ENCODE measurements at regions not wholly inside any gene's neighbourhood (a gene's known extent, or its start where the extent isn't known, plus 50 kb on each side); places are given as distances from the start of the nearest gene placed in this dataset.

DNA sequence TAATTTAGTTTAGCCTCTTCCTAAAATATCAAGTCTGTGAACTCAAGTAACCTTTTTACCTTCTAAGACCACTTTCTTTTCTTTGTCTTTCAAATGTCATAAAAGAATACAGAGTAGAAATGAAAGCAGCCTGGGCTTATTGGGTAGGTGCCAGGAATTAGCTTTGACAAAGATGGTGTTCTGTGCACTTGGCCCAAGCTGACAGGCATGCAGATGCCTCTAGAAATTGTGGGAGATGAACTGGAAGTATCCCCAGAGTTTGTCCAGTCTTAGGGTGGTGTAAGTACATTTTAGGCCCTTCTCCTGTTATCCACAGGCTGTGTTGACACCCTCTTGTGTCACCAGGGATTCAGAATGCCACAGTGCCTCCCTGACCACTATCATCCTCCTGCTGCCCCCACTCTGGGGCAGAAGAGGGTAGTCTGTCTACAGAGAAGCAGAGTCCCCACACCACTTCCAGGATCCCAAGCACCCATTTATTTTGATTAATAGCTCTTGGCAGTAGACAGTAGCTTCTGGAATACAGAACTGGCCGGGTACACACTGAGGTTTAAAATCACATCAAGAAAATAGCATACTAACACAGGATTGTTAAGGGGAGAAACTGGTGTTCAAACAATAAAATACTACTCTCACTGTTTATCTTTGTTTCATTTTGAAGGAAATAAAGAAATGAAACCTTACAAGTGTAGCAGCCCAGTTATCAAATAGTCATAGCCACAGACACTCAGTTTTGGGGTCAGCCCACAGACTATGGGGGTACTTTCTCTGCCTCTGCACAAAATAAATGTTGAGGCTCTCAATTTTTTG is 343.2 kb downstream of the KCNRG start:
- no peak for DNase-seq (ENCODE audit: low read depth)

- DNase-seq (ENCODE audit: low read depth): no peak
Observed at GRCh38 chr13:50359041-50359367, 343.8 kb downstream of the KCNRG start.

DNA sequence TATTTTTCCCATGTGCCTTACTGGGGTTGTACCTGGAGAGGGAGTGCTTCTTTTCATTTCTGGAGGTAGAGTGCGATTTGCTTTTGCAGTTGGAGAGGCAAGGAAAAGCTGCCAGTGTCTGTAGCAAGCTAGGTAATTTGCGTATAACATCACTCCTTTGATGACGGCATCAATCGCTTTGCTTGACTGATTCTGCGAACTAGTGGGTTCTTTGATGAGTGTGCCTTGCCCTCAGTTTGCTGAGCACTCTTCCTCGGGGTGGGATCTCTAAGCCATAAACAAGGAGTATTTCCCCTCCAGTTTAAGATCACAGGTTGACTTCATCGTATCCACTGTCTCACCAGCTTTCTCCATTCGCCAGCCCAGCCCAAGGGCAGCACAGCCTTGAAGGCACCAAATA is 344.5 kb downstream of the KCNRG start:
- no peak for DNase-seq (ENCODE audit: low read depth)

- no peak for DNase-seq (ENCODE audit: low read depth)
Observed at GRCh38 chr13:50360637-50361036, 345.4 kb downstream of the KCNRG start.

DNA sequence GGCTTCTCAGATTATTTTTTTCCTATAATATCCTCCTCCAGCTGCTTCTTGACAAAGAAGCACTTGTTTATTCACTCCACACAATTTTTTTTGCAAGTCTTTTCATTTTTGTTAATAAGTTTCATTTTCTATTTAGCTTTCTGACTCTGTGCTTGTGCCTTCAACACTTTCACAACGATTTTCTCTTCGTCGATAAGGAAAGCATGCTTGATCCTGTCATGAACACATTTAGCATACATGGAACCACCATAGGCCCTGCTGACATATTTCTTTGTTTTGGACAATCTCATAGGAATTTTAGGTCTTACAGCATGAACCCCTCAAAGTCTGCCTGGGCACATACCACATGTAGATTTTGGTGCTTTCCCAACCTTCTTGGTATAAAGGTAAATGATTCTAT is 346.0 kb downstream of the KCNRG start:
- no peak for DNase-seq (ENCODE audit: low read depth)

GRCh38 chr13:50365408-50366391 is 350.5 kb downstream of the KCNRG start:
- no peak for DNase-seq (ENCODE audit: low read depth)

- DNase-seq (ENCODE audit: low read depth): no peak
Observed at GRCh38 chr13:50366488-50367174, 351.4 kb downstream of the KCNRG start.

- no peak for DNase-seq (ENCODE audit: low read depth)
Observed at GRCh38 chr13:50369646-50370045, 354.4 kb downstream of the KCNRG start.

DNA sequence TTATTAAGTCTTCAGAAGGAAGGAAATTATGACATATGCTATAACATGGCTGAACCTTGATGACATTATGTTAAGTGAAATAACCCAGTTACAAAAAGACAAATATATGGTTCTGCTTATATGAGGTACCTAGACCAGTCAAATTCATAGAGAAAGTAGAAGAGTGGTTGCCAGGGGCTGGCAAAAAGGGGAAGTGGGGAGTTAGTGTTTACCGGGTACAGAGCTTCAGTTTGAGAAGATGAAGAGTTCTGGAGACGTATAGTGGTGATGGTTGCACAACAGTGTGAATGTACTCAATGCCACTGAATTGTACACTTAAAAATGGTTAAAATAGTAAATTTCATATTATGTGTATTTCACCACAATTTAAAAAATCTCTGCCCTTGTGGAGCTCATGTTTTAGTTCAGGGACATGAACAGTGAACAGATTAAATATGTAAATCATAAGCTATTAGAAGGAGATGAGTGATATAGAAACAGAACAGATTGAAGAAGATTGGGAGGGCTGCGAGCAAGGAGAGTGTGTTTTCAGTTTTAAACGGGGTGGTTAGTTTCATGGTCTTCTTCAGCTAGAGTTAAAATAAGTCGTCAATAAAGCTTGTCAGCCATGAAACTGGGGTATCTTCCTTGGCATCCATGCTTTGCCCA is 355.2 kb downstream of the KCNRG start:
- no peak for DNase-seq (ENCODE audit: low read depth)

- DNase-seq (ENCODE audit: low read depth): no peak
Observed at GRCh38 chr13:50374517-50374916, 359.3 kb downstream of the KCNRG start.

GRCh38 chr13:50375792-50376191 is 360.5 kb downstream of the KCNRG start:
- no peak for DNase-seq (ENCODE audit: low read depth)

DNA sequence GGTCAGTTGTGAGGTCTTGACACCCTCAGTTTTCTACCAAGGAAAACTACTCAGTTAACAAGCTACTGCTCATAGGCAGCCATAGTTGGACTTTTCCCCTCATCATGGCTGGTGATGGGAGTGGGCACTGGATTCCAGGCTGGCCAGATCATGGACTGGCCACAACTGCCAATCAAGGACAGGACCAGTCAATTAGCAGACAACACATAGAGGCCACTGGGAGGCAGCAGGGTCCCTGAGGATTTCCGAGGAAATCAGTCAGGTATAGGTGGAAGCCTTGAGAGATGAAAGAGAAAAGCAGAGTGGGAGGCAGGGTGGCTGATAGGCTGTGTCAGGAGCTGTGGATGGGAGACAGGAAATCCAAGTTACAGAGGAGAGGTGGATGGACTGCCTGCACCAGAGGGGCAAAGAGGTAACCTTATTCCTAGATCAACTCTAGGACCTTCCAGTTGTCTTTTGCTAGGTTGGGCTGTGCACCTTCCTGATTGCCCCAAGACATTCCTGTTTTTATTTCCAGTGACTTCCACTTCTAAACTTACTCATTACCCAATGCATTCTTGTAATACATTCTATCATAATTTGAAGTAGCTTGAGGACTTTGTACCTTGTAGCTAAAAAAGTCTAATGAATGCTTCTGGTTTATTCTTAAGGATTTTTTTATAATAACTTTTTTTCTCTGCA is 361.8 kb downstream of the KCNRG start:
- DNase-seq (ENCODE audit: low read depth): no peak

- DNase-seq (ENCODE audit: low read depth): no peak
Observed at GRCh38 chr13:50377726-50378270, 362.6 kb downstream of the KCNRG start.

GRCh38 chr13:50378509-50379044 is 363.3 kb downstream of the KCNRG start:
- DNase-seq (ENCODE audit: low read depth): no peak

DNA sequence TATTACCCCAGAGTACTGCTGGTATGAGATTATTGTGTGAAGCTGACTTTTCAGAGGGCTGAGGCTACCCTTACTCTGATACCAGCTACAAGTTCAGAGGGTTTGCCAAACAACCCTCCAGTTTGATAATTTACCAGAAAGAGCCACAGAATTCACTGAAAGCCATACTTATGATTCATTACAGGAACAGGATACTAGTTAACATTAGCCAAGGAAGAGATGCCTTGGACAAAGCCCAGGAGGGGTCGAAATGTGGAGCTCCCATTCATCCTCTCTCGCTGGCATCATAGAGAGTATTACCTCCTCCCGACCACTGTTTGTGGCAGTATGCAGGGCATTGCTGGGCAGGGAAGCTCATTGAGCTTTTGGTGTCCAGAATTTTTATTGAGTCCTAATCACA is 364.3 kb downstream of the KCNRG start:
- no peak for DNase-seq (ENCODE audit: low read depth)

DNA sequence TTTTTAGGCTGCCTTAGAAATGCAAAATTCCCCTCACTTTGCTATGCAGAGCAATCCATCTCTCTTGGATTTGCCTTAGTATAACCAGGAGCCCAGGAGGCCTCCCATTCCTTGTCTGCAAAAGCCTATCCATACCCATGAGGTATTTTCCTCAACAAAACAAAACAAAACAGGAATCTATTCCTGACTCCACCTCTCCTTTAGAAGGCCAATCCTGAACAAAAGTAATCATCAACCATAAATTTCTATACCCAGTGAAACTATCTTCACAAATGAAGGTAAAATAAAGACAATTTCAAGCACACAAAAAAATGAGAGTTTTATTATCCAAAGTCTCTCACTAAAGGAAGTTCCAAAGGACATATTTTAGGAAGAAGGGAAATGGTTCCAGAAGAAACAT is 365.7 kb downstream of the KCNRG start:
- DNase-seq (ENCODE audit: low read depth): no peak

- no peak for DNase-seq (ENCODE audit: low read depth)
Observed at GRCh38 chr13:50382511-50382910, 367.3 kb downstream of the KCNRG start.

GRCh38 chr13:50382951-50383350 is 367.7 kb downstream of the KCNRG start:
- no peak for DNase-seq (ENCODE audit: low read depth)

DNA sequence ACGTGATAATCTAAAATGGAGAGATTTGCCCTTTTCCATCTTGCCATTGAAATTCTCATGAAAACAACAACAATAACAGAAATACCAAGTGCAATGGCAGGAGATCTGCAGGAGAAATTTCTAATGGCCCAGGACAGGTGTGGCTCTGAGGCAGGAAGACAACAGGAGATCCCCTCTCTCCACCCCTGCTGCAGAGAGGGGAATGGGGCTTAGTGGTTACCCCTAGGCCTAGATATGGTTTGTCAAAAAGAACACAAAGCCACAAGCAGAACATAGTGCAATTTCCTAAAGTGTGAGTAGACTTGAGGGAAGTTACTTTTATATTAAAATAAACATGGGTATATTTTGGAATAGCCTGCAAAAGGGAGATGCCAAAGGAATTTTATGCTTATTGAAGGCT is 369.5 kb downstream of the KCNRG start:
- DNase-seq (ENCODE audit: low read depth): no peak

GRCh38 chr13:50386541-50387050 is 371.4 kb downstream of the KCNRG start:
- no peak for DNase-seq (ENCODE audit: low read depth)
